ENCODE measurements at regions not wholly inside any gene's neighbourhood (a gene's known extent, or its start where the extent isn't known, plus 50 kb on each side); places are given as distances from the start of the nearest gene placed in this dataset.

GRCh38 chr4:103499094-103499493, 220.7 kb downstream of the TACR3 start:
- TF ChIP-seq REST (IDR thresholded peaks at IDR 0.05), result no peak
- TF ChIP-seq CTCF (IDR thresholded peaks at IDR 0.05; ENCODE audit: low read depth, low read length, missing input control), result no peak
- TF ChIP-seq TAF1 (conservative IDR thresholded peaks at IDR 0.05), result no peak
- TF ChIP-seq ATF3 (IDR thresholded peaks at IDR 0.05), result no peak
- no peak for TF ChIP-seq RAD21 (IDR thresholded peaks at IDR 0.05)
- TF ChIP-seq HNF4G (IDR thresholded peaks at IDR 0.05), result no peak
- TF ChIP-seq EGR1 (IDR thresholded peaks at IDR 0.05; ENCODE audit: low read depth in 2 of 2), result no peak
- no peak for TF ChIP-seq MAX (IDR thresholded peaks at IDR 0.05)

Data from liver (tissue), 3 donors.